ENCODE measurements at regions not wholly inside any gene's neighbourhood (a gene's known extent, or its start where the extent isn't known, plus 50 kb on each side); places are given as distances from the start of the nearest gene placed in this dataset.

DNA sequence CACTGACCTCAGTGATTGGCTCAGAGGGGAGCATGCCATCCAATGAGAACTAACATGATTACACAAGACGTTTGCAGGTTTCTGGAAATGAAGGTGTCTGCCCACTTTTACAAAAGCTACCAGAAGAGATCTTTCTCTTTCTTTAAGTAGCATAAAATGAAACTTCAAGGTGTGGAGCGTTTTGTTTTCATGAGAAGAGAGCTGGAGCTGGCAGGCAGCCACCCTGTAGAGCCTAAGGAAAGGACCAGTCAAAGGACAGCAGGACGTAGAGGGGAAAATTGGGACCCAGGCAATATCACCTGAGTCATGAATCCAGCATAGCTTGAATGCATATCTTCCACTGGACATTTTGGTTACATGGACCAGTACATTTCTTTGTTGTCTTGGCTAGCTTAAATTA lies 331.0 kb downstream of the EPHA4 start:
- TF ChIP-seq, protein P1, sequence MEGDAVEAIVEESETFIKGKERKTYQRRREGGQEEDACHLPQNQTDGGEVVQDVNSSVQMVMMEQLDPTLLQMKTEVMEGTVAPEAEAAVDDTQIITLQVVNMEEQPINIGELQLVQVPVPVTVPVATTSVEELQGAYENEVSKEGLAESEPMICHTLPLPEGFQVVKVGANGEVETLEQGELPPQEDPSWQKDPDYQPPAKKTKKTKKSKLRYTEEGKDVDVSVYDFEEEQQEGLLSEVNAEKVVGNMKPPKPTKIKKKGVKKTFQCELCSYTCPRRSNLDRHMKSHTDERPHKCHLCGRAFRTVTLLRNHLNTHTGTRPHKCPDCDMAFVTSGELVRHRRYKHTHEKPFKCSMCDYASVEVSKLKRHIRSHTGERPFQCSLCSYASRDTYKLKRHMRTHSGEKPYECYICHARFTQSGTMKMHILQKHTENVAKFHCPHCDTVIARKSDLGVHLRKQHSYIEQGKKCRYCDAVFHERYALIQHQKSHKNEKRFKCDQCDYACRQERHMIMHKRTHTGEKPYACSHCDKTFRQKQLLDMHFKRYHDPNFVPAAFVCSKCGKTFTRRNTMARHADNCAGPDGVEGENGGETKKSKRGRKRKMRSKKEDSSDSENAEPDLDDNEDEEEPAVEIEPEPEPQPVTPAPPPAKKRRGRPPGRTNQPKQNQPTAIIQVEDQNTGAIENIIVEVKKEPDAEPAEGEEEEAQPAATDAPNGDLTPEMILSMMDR (IDR thresholded peaks at IDR 0.05; ENCODE audit: poor library complexity): no peak
- no peak for TF ChIP-seq EZH2 (IDR thresholded peaks at IDR 0.05; ENCODE audit: borderline replicate concordance)

Data from hepatocyte (in vitro differentiated cells).